OCI-LY1 (cell line): ENCODE measurements at regions not wholly inside any gene's neighbourhood (a gene's known extent, or its start where the extent isn't known, plus 50 kb on each side); places are given as distances from the start of the nearest gene placed in this dataset.

Experiments used
- H2AFZ ChIP-seq: fragments of 200-600 bp; sonication (generic), shearing (Covaris generic); 2 replicates; pipeline ENCODE4 v1.6.0; 2014; ENCODE audit warnings: antibody characterized with exemption, mild to moderate bottlenecking, low read length
- H3F3A ChIP-seq: fragments of 200-600 bp; sonication (generic), shearing (Covaris generic); 2 replicates; pipeline ENCODE4 v1.6.0; 2014; ENCODE audit warnings: mild to moderate bottlenecking, antibody characterized with exemption, low read length, moderate library complexity; ENCODE audit not compliant: insufficient read depth
- H3K27ac ChIP-seq: fragments of 200-600 bp; sonication (generic); 2 replicates; pipeline ENCODE4 v1.5.1; 2014; ENCODE audit warnings: low read length, mixed run types, mild to moderate bottlenecking, low read depth; ENCODE audit not compliant: poor library complexity, severe bottlenecking
- H3K27me3 ChIP-seq: fragments of 200-600 bp; sonication (generic); 2 replicates; pipeline ENCODE4 v1.6.0; 2014; ENCODE audit warnings: antibody characterized with exemption, mild to moderate bottlenecking, low read length, moderate library complexity; ENCODE audit not compliant: insufficient read depth
- H3K36me3 ChIP-seq: fragments of 200-600 bp; sonication (generic); 2 replicates; pipeline ENCODE4 v1.6.1; 2014; ENCODE audit warnings: mild to moderate bottlenecking, antibody characterized with exemption, low read length, moderate library complexity, mixed read lengths; ENCODE audit not compliant: insufficient read depth
- H3K4me1 ChIP-seq: fragments of 200-600 bp; sonication (generic); 2 replicates; pipeline ENCODE4 v1.5.1; 2014; ENCODE audit warnings: mild to moderate bottlenecking, low read length, moderate library complexity; ENCODE audit not compliant: insufficient read depth, severe bottlenecking
- H3K4me2 ChIP-seq: fragments of 200-600 bp; sonication (generic), shearing (Covaris generic); 2 replicates; pipeline ENCODE4 v1.6.1; 2014; ENCODE audit warnings: low read length
- H3K4me3 ChIP-seq: fragments of 200-600 bp; sonication (generic); 2 replicates; pipeline ENCODE4 v1.5.1; 2014; ENCODE audit warnings: low read length, low read depth, mild to moderate bottlenecking, mixed read lengths; ENCODE audit not compliant: poor library complexity, severe bottlenecking
- H3K79me2 ChIP-seq: fragments of 200-600 bp; shearing (Covaris generic); 2 replicates; pipeline ENCODE4 v1.6.1; 2016; ENCODE audit warnings: mixed run types, low read length, mixed read lengths; ENCODE audit not compliant: insufficient read depth
- H3K9ac ChIP-seq: fragments of 200-600 bp; sonication (generic), shearing (Covaris generic); 2 replicates; pipeline ENCODE4 v1.6.1; 2014; ENCODE audit warnings: mild to moderate bottlenecking, low read length, mixed read lengths
- H3K9me2 ChIP-seq: fragments of 200-600 bp; sonication (generic), shearing (Covaris generic); 2 replicates; pipeline ENCODE4 v1.6.1; 2014; ENCODE audit warnings: low read depth, mild to moderate bottlenecking, low read length, mixed read lengths
- H3K9me3 ChIP-seq: fragments of 200-600 bp; shearing (Covaris generic); 2 replicates; pipeline ENCODE4 v1.6.1; 2014; ENCODE audit warnings: low read length, mixed read lengths
- H4K20me1 ChIP-seq: fragments of 200-600 bp; sonication (generic), shearing (Covaris generic); 2 replicates; pipeline ENCODE4 v1.6.0; 2016; ENCODE audit warnings: mild to moderate bottlenecking, low read length; ENCODE audit not compliant: insufficient read depth
- EZH2 ChIP-seq: fragments of 200-600 bp; sonication (generic), shearing (Covaris generic); IDR thresholded peaks from 2 replicates; pipeline ENCODE4 v1.8.0; 2017; ENCODE audit warnings: borderline replicate concordance, mixed run types, mild to moderate bottlenecking, antibody characterized with exemption, low read length, moderate library complexity, mixed read lengths
- TF ChIP-seq, protein P1 (sequence below): fragments of 200-600 bp; sonication (generic), shearing (Covaris generic); IDR thresholded peaks from 2 replicates; pipeline ENCODE4 v1.5.1; 2017; ENCODE audit warnings: mild to moderate bottlenecking, antibody characterized with exemption, low read length, moderate library complexity, mixed read lengths

DNA sequence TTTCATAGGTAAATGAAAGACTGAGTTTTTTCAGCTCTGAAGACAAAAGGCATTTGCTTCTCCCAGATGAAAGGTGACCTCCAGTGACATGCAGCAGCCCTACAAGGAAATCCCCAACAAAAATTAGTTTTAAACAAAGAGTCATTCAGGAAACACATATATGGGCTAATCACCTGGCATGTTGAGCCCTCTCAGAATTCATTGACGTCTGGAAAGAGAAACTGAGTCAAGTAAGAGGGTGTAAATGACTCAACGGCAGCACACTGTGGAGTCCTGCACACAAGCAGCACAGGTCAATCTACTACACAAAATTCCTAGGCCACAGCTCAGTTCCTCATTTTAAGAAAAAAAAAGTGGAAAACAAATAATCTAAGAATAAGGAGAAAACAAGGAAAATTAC lies 592.3 kb downstream of the EPHA7 start:
- Histone ChIP-seq H3K4me1 (peaks cover 11% of the 10 kb centered on the region), H3K4me3 (no peak overlapping the region), H3F3A (no peaks in the 10 kb centered on the region), H3K9me2 (no peaks in the 10 kb centered on the region), H3K79me2 (no peaks in the 10 kb centered on the region), H2AFZ (no peak overlapping the region), H3K36me3 (no peaks in the 10 kb centered on the region), H4K20me1 (no peaks in the 10 kb centered on the region), H3K27me3 (no peaks in the 10 kb centered on the region), H3K9me3 (no peaks in the 10 kb centered on the region), H3K27ac (no peak overlapping the region), H3K4me2 (no peak overlapping the region), H3K9ac (no peak overlapping the region)
- TF ChIP-seq, protein P1, sequence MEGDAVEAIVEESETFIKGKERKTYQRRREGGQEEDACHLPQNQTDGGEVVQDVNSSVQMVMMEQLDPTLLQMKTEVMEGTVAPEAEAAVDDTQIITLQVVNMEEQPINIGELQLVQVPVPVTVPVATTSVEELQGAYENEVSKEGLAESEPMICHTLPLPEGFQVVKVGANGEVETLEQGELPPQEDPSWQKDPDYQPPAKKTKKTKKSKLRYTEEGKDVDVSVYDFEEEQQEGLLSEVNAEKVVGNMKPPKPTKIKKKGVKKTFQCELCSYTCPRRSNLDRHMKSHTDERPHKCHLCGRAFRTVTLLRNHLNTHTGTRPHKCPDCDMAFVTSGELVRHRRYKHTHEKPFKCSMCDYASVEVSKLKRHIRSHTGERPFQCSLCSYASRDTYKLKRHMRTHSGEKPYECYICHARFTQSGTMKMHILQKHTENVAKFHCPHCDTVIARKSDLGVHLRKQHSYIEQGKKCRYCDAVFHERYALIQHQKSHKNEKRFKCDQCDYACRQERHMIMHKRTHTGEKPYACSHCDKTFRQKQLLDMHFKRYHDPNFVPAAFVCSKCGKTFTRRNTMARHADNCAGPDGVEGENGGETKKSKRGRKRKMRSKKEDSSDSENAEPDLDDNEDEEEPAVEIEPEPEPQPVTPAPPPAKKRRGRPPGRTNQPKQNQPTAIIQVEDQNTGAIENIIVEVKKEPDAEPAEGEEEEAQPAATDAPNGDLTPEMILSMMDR: no peak
- TF ChIP-seq EZH2: no peak

DNA sequence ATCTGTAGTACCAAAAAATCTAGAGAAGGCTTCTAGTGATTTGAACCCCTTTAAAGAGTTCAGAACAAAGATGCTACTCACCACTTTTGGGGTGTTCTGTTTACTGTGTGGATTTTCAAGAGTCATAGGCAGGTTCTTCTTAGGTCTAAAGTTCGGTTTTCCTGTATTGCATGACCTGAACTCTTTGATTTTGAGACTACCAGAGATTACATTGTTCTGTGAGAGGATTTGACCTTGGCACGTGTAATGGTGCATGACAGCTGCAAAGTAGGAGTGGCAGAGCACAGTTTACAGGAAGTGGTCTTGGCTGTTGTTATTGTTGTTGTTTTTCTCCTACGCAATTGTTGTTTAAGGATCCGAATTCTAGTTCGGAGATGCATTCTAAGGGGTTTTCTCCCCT lies 592.7 kb downstream of the EPHA7 start:
- H3K27ac ChIP-seq: no peak overlapping the region
- H3K9me3 ChIP-seq: no peaks in the 10 kb centered on the region
- H3K4me1 ChIP-seq: peaks cover 11% of the 10 kb centered on the region
- H3K4me2 ChIP-seq: no peak overlapping the region
- TF ChIP-seq EZH2: no peak
- TF ChIP-seq, protein P1: no peak
- no peaks in the 10 kb centered on the region for H3K9me2 ChIP-seq
- no peaks in the 10 kb centered on the region for H3K36me3 ChIP-seq
- H2AFZ ChIP-seq: no peak overlapping the region; the same call in 1 of the 2 replicates
- no peaks in the 10 kb centered on the region for H3K27me3 ChIP-seq
- no peaks in the 10 kb centered on the region for H3F3A ChIP-seq
- H3K4me3 ChIP-seq: no peak overlapping the region
- H3K9ac ChIP-seq: no peak overlapping the region
- no peaks in the 10 kb centered on the region for H3K79me2 ChIP-seq
- no peaks in the 10 kb centered on the region for H4K20me1 ChIP-seq

DNA sequence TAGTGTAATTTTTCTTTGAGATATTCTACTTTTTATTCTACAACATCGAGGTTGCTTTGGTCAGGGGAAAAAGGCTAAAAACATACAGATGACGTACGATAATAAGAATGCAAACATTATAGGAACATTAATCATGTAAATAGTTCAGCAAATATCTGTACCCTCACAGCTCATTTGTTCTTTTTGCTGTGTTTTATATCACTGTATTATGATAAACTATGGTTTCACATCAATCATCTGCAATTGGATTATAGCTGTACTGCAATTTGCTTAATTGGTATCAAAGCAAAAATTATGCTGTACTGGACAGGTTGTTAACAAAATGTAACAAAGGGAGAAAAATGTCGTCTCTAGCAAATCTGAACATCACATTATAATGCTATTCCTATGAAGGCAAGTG lies 597.1 kb downstream of the EPHA7 start:
- H3K27me3 ChIP-seq: no peaks in the 10 kb centered on the region
- no peak overlapping the region for H2AFZ ChIP-seq
- no peaks in the 10 kb centered on the region for H3K36me3 ChIP-seq
- H3K27ac ChIP-seq: no peak overlapping the region
- H3K4me3 ChIP-seq: no peak overlapping the region
- peaks cover 11% of the 10 kb centered on the region for H3K4me1 ChIP-seq
- H4K20me1 ChIP-seq: no peaks in the 10 kb centered on the region
- no peaks in the 10 kb centered on the region for H3F3A ChIP-seq
- no peak overlapping the region for H3K9ac ChIP-seq
- TF ChIP-seq, protein P1: no peak
- no peak for TF ChIP-seq EZH2
- no peaks in the 10 kb centered on the region for H3K9me2 ChIP-seq
- no peaks in the 10 kb centered on the region for H3K79me2 ChIP-seq
- H3K9me3 ChIP-seq: no peaks in the 10 kb centered on the region
- no peak overlapping the region for H3K4me2 ChIP-seq
